HepG2 (cell line): ENCODE measurements at regions not wholly inside any gene's neighbourhood (a gene's known extent, or its start where the extent isn't known, plus 50 kb on each side); places are given as distances from the start of the nearest gene placed in this dataset.
A peak's percentile ranks its signal among the peaks of the same experiment; 100 is the strongest.

ENCODE experiments used
- ATAC-seq: fragments of 200-7000 bp; cut with Tn5 transposase; 3 replicates; pipeline ENCODE4 v1.9.1; 2020; ENCODE audit warnings: mild to moderate bottlenecking, moderate library complexity
- BruUV-seq: library from RNA; stranded (reverse); fragments of 400-500 nt; replicated peaks from 2 replicates; lab custom pipeline; 2021; lab: Mats Ljungman, UMichigan
- CTCF ChIA-PET: fragments of 300-600 bp; formaldehyde crosslinking; extraction: SDS; loops from one replicate; lab custom pipeline; 2021; ENCODE audit warnings: low total read pairs, inconsistent platforms, low intra/inter-chr PET ratio; lab: Yijun Ruan, JAX
- POLR2A ChIA-PET: fragments of 350-600 bp; sonication (Branson Sonifier 250); formaldehyde crosslinking; loops from one replicate; lab custom pipeline; 2020; ENCODE audit warnings: antibody characterized with exemption, inconsistent platforms; lab: Yijun Ruan, JAX
- DNase-seq: peaks from one replicate; pipeline ENCODE4 v3.0.0-alpha.2; 2015; ENCODE audit warnings: low spot score
- FAIRE-seq: peaks from 3 replicates; lab custom pipeline; 2011; peaks lifted over from hg19 to GRCh38; lab: Jason Lieb, UNC
- H2AFZ ChIP-seq: one replicate; pipeline ENCODE4 v1.6.1; 2011; ENCODE audit warnings: low read length, inconsistent platforms
- H3K27ac ChIP-seq: fragments of 300-600 bp; 3 replicates; pipeline ENCODE4 v1.8.0; 2011; ENCODE audit warnings: mixed run types, mild to moderate bottlenecking, mixed read lengths, low read length, inconsistent platforms; ENCODE audit not compliant: insufficient read depth; ENCODE audit errors: extremely low read length
- H3K27me3 ChIP-seq, 2 experiments: fragments of 200-600 bp in 1 of 2; 2 replicates in 1 of 2; 3 replicates in 1 of 2; pipeline versions ENCODE4 v1.6.0 to v1.8.0; 2011; ENCODE audit warnings: low read length in 2 of 2, mild to moderate bottlenecking in 2 of 2, moderate library complexity in 2 of 2, inconsistent platforms in 1 of 2; ENCODE audit not compliant: insufficient read depth in 2 of 2, control insufficient read depth in 1 of 2
- H3K36me3 ChIP-seq, 2 experiments: fragments of 200-600 bp in 1 of 2; replicated peaks in 1 of 2; 2 replicates in 1 of 2; 3 replicates in 1 of 2; pipeline versions ENCODE4 v1.5.1 to v1.8.0; 2011; ENCODE audit warnings: low read length in 2 of 2, inconsistent platforms in 1 of 2; ENCODE audit not compliant: insufficient read depth in 2 of 2, control insufficient read depth in 1 of 2
- H3K4me1 ChIP-seq: 2 replicates; pipeline ENCODE4 v1.5.1; 2012; ENCODE audit warnings: low read length, inconsistent platforms; ENCODE audit not compliant: insufficient read depth
- H3K4me2 ChIP-seq: 2 replicates; pipeline ENCODE4 v1.6.0; 2011; ENCODE audit warnings: low read depth, low read length, inconsistent platforms
- H3K4me3 ChIP-seq, 3 experiments: fragments of 200-600 bp in 1 of 3; sonication (generic), shearing (Covaris generic) in 1 of 3; replicated peaks in 1 of 3; 2 replicates each; pipeline ENCODE4 v1.5.1; 2011 to 2016; ENCODE audit warnings: low read length in 3 of 3, inconsistent platforms in 2 of 3, low read depth in 2 of 3, mild to moderate bottlenecking in 2 of 3, control low read depth in 1 of 3, mixed read lengths in 1 of 3; ENCODE audit not compliant: insufficient read depth in 1 of 3
- H3K79me2 ChIP-seq: one replicate; pipeline ENCODE4 v1.6.1; 2011; ENCODE audit warnings: low read length, inconsistent platforms; ENCODE audit not compliant: insufficient read depth
- H3K9ac ChIP-seq: 2 replicates; pipeline ENCODE4 v1.6.0; 2011; ENCODE audit warnings: mild to moderate bottlenecking, low read depth, low read length, inconsistent platforms; ENCODE audit not compliant: insufficient read depth
- H3K9me3 ChIP-seq: 2 replicates; pipeline ENCODE4 v1.5.1; 2012; ENCODE audit warnings: mild to moderate bottlenecking, low read length
- H4K20me1 ChIP-seq: 2 replicates; pipeline ENCODE4 v1.6.0; 2011; ENCODE audit warnings: inconsistent platforms, mild to moderate bottlenecking, low read length, moderate library complexity; ENCODE audit not compliant: insufficient read depth
- DNMT1 ChIP-seq: sonication (generic); formaldehyde crosslinking; IDR thresholded peaks from 2 replicates; pipeline ENCODE4 v1.5.1; 2020; ENCODE audit warnings: mild to moderate bottlenecking, missing genetic modification reagents
- DZIP1 ChIP-seq: sonication (generic); formaldehyde crosslinking; IDR thresholded peaks from 2 replicates; pipeline ENCODE4 v1.5.0; 2020; ENCODE audit warnings: mild to moderate bottlenecking, missing genetic modification reagents
- EED ChIP-seq: sonication (generic); formaldehyde crosslinking; IDR thresholded peaks from 2 replicates; pipeline ENCODE4 v1.5.0; 2020; ENCODE audit warnings: mild to moderate bottlenecking, missing genetic modification reagents
- GZF1 ChIP-seq: sonication (generic); formaldehyde crosslinking; IDR thresholded peaks from 2 replicates; pipeline ENCODE4 v1.5.1; 2020; ENCODE audit warnings: mild to moderate bottlenecking, missing genetic modification reagents
- HNRNPL ChIP-seq: fragments of 200-400 bp; formaldehyde crosslinking; IDR thresholded peaks from 2 replicates; pipeline ENCODE4 v1.6.1; 2017; ENCODE audit warnings: mild to moderate bottlenecking, low read depth, low read length
- MNT ChIP-seq: fragments of 450-650 bp; IDR thresholded peaks from 2 replicates; pipeline ENCODE4 v1.6.1; 2016
- MYNN ChIP-seq: sonication (generic); formaldehyde crosslinking; IDR thresholded peaks from 2 replicates; pipeline ENCODE4 v1.4.0; 2020; ENCODE audit warnings: mild to moderate bottlenecking, low read depth, missing genetic modification reagents
- PHB2 ChIP-seq: fragments of 450-650 bp; IDR thresholded peaks from 2 replicates; pipeline ENCODE4 v1.6.1; 2018; ENCODE audit not compliant: partially characterized antibody
- RXRB ChIP-seq: IDR thresholded peaks from 2 replicates; pipeline ENCODE4 v1.6.1; 2016; ENCODE audit warnings: borderline replicate concordance, missing genetic modification reagents, missing compliant biosample characterization
- TFAP4 ChIP-seq: sonication (generic); IDR thresholded peaks from 2 replicates; pipeline ENCODE4 v1.6.1; 2016; ENCODE audit warnings: low read depth, borderline replicate concordance
- XRCC5 ChIP-seq: fragments of 200-400 bp; formaldehyde crosslinking; optimal IDR thresholded peaks from 2 replicates; pipeline ENCODE3; 2017; ENCODE audit warnings: mild to moderate bottlenecking, low read length
- ZBTB7A ChIP-seq: sonication (generic); formaldehyde crosslinking; IDR thresholded peaks from 2 replicates; pipeline ENCODE4 v1.8.0; 2022; ENCODE audit warnings: mild to moderate bottlenecking, missing genetic modification reagents
- ZFP36 ChIP-seq: fragments of 150-350 bp; IDR thresholded peaks from 2 replicates; pipeline ENCODE4 v1.6.1; 2018; ENCODE audit warnings: borderline replicate concordance, low read length, low read depth; ENCODE audit not compliant: partially characterized antibody
- ZNF256 ChIP-seq: sonication (generic); formaldehyde crosslinking; conservative IDR thresholded peaks from 2 replicates; pipeline ENCODE4 v1.4.0; 2020; ENCODE audit warnings: missing genetic modification reagents
- ZUFSP ChIP-seq: sonication (generic); formaldehyde crosslinking; IDR thresholded peaks from 2 replicates; pipeline ENCODE4 v1.9.0; 2021; ENCODE audit warnings: missing genetic modification reagents, mild to moderate bottlenecking, borderline replicate concordance
- WGBS: methylation state at CpG from one replicate; pipeline ENCODE4 v1.1.6; 2017; ENCODE audit warnings: low lambda C conversion rate; 5-methylcytosine and 5-hydroxymethylcytosine counted together
- in situ Hi-C: cut with HindIII; loops from 2 replicates; pipeline ENCODE4 v1.10.0; 2017; ENCODE audit warnings: low pct_unique_long_range_greater_than_20kb; ENCODE audit not compliant: extremely low pct_ligation_motif_present
- intact Hi-C: fragments of 100-400 bp; cut with micrococcal nuclease; formaldehyde crosslinking; loops from one replicate; pipeline ENCODE4 v1.10.0; 2022; ENCODE audit not compliant: unreplicated experiment

GRCh38 chr17:72361892-72362291 lies 241.1 kb downstream of the SOX9 start (continued):
- TF ChIP-seq XRCC5 (no peak), ZNF256 (CRISPR knock-in tag) (no peak), TFAP4 (no peak), EED (CRISPR knock-in tag) (no peak), MYNN (CRISPR knock-in tag) (no peak)

- Histone ChIP-seq H3K4me1 (peaks cover 42% of the 10 kb centered on the region), H2AFZ (no peak overlapping the region), H4K20me1 (no peaks in the 10 kb centered on the region), H3K4me3 (no peak overlapping the region), H3K36me3 (no peaks in the 10 kb centered on the region), H3K27ac (no peak overlapping the region), H3K27me3 (no peaks in the 10 kb centered on the region), H3K79me2 (no peaks in the 10 kb centered on the region), H3K9me3 (no peaks in the 10 kb centered on the region), H3K4me2 (no peak overlapping the region), H3K9ac (no peak overlapping the region)
- WGBS = 68% methylated on average over 9 of the region's 9 CpGs
- in situ Hi-C loops (no loop called here), intact Hi-C loops (no loop called here)
- peak; percentile 85 for DNase-seq
- ATAC-seq = peak; percentile 83
- BruUV-seq = no TSS peak
- POLR2A ChIA-PET = interaction anchor here (0.5 to 1.0 kb wide), 3 partner anchors 24 to 43 kb away, joined by 3 to 8 read pairs (median 3); no protein-coding TSS in a partner anchor
- peak; percentile 72 for FAIRE-seq
- CTCF ChIA-PET = no interaction called here
- no peak for TF ChIP-seq ZUFSP (CRISPR knock-in tag)
- peak; percentile 75 for TF ChIP-seq RXRB (CRISPR knock-in tag)
- TF ChIP-seq HNRNPL = peak; percentile 75; the same call in 1 of the 2 replicates
- TF ChIP-seq ZBTB7A (CRISPR knock-in tag) = 0 out of 2 replicates have a peak, but pooled peaks have one; percentile 9
- TF ChIP-seq XRCC5 = peak; percentile 8
- TF ChIP-seq ZFP36 = no peak
- no peak for TF ChIP-seq DNMT1
- no peak for TF ChIP-seq MNT
- no peak for TF ChIP-seq GZF1 (CRISPR knock-in tag)
- TF ChIP-seq PHB2 = no peak
- TF ChIP-seq DZIP1 (CRISPR knock-in tag) = no peak
These were observed 241.7 kb downstream of the SOX9 start for GRCh38 chr17:72362376-72363088.
